Amygdala (tissue), 56 donors: ENCODE measurements at regions not wholly inside any gene's neighbourhood (a gene's known extent, or its start where the extent isn't known, plus 50 kb on each side); places are given as distances from the start of the nearest gene placed in this dataset.
"Not testable (repeated sequence)": the region's sequence is repeated elsewhere in the genome, so short reads cannot be mapped to it uniquely, and the experiment has no call there.

Source experiments
- DNase-seq, 56 donors: peaks; one replicate each; lab custom pipeline; 2025; lab: John Stamatoyannopoulos, UW

DNA sequence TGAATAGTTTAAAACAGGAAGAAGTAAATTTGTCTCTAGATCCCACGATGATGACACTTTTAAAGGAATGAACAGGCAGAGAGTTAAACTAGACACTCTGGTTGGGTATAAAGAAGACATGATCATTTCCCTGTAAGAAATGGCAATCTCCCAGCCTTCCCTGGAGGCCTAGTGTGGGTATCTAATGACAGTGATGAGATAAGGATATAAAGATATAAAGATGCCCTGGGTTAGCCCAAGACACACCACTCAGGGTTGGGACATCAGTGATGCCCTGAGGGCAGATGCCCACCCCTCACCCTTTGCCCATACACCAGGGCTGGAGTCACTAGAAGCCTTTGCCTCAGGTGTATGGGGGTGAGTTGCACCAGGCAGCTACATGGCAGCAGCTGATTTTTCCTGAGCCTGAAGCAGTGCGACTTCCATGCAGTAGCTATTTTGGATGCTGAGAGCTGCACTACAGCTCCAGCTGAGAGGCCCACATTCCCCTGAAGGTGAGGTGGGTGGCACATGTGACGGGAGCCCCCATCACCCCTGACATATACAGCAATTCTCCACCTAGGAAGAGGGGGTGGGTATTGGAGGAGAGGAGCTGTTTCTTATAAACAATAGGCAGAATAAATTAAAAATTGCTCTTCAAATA, 177.5 kb downstream of the NDFIP2 start:
- no peak for DNase-seq

DNA sequence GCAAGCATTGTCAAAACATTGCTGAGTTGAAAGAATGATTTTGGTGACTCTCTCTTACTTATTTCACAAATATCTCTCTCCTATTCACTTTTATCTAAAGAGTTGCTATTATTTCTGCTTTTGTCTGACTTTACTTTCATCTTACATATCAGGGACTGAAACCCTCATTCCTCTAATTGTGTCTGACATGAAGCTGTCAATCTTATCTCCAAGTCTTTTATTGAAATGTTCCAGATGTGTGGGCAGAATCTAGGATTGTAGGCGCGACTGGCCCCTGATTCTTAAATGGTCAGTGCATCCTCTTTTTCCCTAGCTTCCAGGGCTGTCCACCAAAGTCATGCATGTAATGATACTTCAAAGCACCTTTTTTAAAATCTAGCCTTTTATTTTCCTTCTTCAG, 174.6 kb downstream of the NDFIP2 start:
- no peak for DNase-seq

DNA sequence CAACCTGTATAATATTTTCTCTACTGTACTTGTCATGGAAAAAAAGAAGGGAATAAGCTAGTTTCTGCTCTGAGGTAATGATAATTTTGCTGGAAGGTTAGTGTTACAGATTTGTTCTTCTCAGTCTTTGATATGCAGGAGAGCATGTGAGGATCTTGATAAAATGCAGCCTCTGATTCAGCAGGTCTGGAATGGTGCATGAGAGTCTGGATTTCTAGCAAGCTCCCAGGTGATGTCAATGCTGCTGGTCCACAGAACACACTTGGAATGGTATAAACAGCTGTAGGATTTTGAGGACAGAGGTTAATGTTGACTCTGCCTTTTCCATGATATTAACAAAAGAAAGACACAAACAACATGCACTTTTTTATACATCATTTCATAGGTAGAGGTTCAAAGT, 173.6 kb downstream of the NDFIP2 start:
- DNase-seq: no peak

DNA sequence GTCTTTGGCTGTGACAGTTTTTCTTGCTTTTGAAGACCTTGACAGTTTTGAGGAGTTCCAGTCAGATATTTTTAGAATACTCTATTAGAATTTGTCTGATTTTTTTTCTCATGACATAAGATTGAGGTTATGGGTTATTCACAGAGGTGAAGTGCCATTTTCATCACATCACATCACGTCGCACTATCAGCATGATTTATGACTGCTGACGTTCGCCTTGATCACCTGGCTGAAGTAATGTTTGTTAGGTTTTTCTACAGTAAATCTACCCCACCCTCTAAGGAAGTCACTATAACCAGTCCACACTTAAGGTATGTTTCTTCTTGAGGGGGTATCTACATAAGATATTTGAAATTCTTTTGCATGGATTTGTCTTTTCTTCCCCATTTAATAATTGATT, 169.7 kb downstream of the NDFIP2 start:
- no peak for DNase-seq

DNA sequence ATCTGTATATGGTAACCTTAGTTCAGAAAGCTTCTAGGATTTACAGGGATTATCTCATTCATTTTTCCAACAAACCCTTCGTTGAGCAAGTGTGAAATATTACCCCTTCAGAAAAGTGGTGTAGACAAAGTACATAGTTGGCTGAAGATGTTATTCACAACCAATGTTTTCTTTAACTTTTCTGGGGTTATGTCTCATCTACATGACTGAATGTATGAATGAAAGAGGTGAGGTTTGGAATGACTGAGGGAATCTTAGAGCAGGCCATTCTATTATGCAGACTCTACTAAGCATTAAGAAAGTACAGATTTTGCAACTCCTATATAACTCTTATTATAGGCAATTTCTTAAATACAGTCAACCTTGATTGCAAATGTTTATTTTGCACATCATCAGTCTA, 167.2 kb downstream of the NDFIP2 start:
- no peak for DNase-seq

DNA sequence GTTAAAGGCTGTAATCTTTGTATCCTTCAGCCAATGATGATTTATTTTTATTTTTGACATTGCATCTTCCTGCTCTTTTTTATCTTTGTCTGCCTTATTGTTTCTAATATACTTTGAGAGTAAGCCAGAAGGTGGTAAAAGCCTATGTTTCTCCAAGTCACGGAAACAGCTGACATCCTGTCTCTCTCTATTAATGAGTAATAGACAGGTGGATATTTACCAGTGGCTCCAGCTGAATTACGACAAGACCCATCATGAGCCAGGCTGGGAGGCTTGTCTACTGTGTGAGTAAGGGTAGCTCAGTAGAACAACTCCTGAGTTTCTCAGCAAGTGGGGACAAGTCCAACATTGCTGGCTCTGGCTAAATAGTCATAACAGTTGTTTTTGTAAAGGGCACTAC, 166.6 kb downstream of the NDFIP2 start:
- no peak for DNase-seq

DNA sequence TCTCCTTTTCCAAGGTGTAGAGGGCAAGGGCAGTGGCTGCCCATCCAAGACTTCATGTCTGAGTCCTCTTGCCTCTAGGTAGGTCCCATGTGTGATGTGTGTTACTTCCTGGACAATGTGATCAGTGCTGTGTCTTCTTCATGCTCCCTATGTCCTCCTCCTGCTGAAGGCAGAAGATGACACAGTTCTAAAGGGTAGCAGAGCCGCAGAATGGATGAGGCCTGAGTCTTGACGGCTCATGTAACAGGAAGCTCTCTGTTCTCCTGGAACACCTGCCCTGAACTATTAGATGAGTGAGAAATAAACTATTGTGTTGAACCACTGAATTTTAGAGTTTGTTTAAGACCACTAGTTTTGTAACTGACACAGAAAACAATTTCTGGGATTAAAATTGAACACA, 165.9 kb downstream of the NDFIP2 start:
- no peak for DNase-seq

DNA sequence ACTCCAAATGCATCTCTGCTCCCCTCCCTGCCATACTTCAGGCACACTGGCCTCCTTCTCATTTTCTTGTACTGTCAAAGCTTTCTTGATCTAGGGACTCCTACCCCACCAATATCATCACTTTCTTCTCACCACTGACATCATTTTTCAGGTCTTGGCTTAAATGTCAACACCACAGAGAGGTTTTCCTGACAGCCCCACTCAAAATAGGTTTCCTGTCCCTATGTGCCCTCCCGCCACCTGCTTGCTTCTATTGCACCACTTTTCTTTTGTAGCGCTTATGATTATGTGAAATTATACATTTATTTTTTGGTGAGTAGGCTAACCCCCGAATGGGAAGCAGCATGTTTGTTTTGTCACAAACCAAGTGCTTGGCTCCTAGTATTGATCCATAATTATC, 164.6 kb downstream of the NDFIP2 start:
- no peak for DNase-seq

DNA sequence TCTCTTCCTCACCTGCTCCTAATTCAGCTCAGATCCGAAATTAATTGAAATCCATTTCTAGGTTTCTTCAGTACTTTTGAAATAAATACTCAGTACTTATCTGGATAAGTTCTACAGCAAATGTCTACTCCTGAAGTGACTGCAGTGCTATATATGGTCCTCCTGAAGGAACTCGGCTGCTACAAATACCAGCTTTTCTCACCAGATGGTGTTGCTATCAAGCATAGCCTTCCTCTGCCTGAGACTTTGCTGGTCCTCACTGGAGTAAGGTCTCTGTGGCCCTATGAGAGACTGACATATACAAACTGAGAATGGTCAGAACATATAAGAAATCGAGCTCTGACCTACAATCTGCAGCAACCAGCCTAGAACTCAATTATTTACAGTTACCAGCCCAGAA, 161.6 kb downstream of the NDFIP2 start:
- no peak for DNase-seq

DNA sequence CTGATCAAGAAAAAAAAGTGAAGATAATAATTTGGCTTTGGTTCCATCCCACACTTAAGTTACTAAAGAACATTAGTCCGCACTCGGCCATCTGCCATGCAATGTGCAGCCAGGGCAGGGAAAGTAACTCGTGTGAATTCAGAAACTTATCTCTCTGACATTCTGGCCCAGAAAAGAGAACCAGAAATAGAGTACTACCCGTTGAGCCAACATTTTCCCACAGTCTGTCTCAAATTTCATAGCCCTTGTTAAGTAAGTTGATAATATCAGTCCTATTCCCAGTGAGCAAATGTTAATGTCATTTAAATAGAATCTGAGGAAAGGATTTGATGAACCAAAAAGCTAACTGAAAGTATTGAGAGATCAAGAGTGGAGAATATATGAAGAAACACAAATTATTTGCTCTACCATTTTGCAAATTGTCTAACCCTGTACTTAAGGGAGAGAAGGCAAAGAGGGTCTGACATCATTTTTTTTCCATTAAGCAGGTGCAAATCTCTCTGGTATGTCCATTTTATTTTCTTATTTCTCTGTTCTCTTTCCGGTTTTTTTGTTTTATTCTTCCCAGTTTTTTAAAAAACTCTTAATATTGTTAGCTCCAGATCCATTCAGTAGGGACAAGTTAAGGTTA, 156.3 kb downstream of the NDFIP2 start:
- no peak for DNase-seq

DNA sequence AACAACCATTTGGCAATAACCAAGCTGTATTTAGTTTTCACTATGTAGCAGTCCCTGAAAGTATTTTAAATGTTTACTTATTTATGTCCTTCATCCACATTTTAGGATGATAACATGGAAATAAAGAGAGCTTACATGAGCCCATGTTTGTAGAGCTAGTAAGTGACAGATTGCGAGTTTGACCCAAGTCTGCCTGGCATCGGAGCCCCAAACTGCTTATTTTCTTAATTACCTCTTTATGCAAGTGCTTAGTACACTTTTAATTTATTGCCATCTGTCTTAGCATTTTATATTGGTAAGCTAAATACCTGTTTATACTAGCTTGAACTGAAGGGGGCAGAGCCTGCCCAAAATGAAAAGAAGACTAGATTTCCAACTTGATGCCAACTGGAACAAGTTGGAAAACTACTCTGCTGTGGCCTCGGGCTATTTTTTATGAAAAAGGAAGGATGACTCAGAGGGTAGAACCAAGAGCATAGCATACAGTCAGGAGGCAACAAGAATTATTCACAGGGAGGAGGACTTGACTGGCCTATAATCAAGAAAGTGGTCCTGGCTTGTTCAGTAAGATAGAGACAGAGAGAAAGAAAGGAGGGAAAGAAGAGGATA, 150.2 kb downstream of the NDFIP2 start:
- peak in 1 of 56 donors; percentile 7 for DNase-seq

DNA sequence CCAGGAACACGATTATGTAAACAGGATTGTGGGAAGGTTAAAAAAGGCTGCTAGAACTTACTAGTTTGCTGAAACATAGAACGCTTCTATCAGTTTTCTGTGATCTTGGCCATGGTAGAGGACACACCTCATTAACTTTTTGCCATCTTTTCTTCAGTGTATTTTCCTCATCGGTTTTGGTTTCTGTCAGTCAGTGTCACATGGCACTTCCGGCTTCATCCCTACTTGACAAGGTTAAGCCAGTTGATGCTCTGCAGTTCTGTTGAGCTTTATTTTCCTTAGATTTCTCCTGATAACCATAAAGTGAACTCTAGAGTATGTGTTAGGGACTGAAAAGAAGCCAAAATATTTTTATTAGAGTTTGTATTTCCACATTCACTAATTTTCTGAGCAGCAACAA, 147.5 kb downstream of the NDFIP2 start:
- DNase-seq: no peak

DNA sequence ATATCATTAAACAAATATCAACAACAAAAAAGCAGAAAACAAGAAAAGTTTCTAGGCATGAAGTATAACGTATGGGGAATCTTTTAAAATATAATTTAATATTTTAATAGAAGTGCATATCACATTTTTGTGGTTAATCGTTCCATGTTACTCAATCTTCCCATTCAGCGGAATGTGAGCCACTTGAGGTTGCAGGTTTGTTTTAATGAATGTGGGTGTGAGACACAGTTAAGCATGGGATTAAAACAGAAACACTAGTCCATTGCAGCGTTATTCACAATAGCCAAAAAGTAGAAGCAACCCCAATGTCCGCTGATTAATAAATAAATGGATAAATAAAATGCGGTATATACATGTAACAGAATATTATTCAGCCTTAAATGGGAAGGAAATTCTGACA, 146.0 kb downstream of the NDFIP2 start:
- DNase-seq: no peak

DNA sequence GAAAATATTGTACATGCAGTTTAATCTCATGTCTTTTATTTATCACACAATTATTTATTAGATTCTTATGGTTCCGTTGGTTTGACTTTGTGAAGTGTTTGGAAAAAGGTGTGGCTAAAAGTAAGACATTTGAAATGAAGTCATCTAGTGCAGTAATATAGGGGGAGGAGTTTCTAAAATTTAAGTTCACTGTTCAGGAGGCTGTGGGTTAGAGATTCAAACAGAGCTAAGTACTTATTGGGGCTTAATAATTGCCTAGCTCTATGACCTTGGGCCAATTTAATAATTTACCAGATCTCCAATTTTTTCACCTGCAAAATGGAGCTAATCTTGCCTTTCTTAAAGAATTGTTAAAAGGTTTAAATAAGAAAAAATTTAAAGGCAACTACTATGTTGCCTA, 144.6 kb downstream of the NDFIP2 start:
- DNase-seq: no peak

DNA sequence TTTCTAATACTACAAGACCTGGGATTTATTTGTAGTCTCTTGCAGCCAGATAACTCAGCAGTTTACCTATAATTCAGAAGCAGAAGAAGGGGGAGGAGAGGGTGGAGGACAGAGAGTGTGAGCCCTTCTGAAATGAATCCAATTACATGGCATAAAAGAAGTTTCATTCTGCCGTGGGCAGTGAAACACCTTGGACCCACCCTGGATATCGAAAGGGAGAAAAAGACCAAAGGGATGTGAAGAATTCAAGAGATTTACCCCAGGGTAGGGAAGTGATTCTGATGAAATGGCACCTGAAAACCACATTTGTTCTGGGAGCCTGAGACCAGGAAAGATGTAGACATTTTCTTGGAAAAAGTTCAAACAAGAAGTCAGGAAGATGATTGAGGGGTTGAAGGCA, 140.9 kb downstream of the NDFIP2 start:
- DNase-seq: no peak

DNA sequence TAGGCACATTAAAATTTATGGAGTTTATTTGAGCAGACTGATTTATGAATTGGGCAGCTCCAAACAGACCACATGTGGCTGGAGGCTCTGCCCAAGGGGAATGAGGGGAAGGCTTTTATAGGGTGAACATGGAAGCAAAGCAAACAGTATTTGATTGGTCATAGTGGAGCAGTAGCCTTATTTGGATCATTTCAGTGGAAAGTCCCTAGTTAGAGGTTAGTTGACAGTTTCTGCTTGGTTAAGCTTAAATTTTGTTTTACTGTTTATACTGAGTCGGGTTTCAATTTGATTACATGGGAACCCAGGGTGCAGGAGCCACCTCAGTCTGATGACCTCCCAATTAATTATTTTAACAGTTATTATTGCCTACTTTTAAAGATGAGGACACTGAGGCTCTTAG, 140.5 kb downstream of the NDFIP2 start:
- DNase-seq: no peak

DNA sequence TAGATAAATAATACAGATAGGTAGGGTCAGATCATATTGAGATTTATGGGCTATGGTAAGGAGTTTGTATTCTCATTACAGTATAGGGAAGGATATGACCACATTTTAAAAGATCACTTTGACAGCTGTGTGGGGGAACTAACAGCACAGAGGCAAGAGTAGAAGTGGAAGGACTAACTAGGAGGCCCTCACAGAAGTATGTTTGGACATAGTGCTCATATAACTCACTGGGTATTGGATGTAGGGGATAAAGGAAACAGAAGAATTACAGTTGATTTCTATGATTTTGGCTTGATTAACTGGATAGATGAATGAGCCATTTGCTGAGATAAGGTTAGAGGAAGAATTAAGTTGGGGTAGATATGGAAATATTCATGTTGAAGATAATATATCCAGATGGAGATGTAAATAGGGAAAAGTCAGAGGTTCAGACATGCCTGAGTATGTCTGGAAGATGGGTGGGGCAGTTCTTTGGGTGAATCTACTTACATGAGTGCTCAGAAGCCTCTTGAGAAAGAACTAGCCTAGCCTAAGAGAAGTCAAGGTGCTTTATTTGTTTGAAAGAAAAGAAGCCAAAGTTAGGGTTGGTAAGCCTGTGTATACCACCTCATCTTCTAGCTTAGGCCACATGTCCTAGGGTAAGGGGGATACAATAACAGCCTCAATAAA, 133.4 kb downstream of the NDFIP2 start:
- no peak for DNase-seq

DNA sequence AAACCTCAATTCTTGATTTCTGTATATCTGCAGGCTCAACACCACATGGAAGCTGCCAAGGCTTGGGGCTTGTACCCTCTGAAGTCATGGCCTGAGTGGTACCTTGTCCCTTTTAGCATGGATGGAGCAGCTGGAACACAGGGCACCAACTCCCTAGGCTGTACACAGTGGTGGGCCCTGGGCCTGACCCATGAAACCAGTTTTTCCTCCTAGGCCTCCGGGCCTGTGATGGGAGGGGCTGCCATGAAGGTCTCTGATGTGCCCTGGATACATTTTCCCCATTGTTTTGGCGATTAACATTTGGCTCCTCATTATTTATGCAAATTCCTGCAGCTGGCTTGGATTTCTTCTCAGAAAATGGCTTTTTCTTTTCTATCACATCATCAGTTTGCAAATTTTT, 131.6 kb downstream of the NDFIP2 start:
- DNase-seq: no peak

DNA sequence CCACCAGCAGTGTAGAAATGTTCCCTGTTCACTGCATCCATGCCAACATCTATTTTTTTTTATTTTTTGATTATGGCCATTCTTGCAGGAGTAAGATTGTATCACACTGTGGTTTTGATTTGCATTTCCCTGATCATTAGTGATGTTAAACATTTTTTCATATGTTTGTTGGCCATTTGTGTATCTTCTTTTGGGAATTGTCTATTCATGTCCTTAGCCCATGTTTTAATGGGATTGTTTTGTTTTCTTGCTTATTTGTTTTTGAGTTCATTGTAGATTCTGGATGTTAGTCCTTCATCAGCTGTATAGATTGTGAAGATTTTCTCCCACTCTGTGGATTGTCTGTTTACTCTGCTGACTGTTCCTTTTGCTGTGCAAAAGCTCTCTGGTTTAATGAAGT, 126.9 kb downstream of the NDFIP2 start:
- DNase-seq: not testable (repeated sequence)
